Adrenal gland (tissue), 5 donors: ENCODE measurements at regions not wholly inside any gene's neighbourhood (a gene's known extent, or its start where the extent isn't known, plus 50 kb on each side); places are given as distances from the start of the nearest gene placed in this dataset.

ENCODE experiments used
- POLR2A ChIP-seq, 2 donors: fragments of 450-650 bp; IDR thresholded peaks; one replicate each; pipeline ENCODE4 v1.6.1; 2017; ENCODE audit warnings: antibody characterized with exemption in 2 of 2, mild to moderate bottlenecking in 2 of 2, moderate library complexity in 1 of 2
- TF ChIP-seq, protein P1 (sequence below), 6 experiments: fragments of 450-650 bp in 4 of 6; fragments of 200-600 bp in 2 of 6; sonication (generic) in 1 of 6; IDR thresholded peaks; 1 replicate in 5 of 6; 2 replicates in 1 of 6; pipeline versions ENCODE4 v1.5.1 to v1.8.0; 2016 to 2021; ENCODE audit warnings: antibody characterized with exemption in 6 of 6, mild to moderate bottlenecking in 2 of 6, moderate library complexity in 1 of 6
- donor health status: DM: no; HTN: no; CAD: no.

DNA sequence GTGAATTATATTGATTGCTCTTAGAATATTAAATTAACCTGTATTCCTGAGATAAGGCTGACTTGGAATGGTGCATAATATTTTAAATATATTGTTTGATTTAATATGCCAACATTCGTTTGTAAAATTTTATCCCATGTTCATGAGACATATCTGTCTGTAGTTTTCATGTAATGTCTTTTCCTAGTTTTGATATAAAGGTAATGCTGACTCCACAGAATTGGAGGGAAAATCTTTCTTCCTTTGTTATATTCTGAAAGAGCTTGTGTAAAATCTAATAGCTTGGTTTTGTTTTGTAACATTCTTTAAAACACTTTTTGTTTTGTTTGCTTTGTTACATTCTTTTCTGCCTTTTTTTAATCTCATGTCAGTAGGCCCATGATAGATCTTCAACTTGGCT lies 657.0 kb downstream of the DNAJB9 start:
- TF ChIP-seq, protein P1, sequence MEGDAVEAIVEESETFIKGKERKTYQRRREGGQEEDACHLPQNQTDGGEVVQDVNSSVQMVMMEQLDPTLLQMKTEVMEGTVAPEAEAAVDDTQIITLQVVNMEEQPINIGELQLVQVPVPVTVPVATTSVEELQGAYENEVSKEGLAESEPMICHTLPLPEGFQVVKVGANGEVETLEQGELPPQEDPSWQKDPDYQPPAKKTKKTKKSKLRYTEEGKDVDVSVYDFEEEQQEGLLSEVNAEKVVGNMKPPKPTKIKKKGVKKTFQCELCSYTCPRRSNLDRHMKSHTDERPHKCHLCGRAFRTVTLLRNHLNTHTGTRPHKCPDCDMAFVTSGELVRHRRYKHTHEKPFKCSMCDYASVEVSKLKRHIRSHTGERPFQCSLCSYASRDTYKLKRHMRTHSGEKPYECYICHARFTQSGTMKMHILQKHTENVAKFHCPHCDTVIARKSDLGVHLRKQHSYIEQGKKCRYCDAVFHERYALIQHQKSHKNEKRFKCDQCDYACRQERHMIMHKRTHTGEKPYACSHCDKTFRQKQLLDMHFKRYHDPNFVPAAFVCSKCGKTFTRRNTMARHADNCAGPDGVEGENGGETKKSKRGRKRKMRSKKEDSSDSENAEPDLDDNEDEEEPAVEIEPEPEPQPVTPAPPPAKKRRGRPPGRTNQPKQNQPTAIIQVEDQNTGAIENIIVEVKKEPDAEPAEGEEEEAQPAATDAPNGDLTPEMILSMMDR (IDR thresholded peaks at IDR 0.05), result no peak
- TF ChIP-seq POLR2A (IDR thresholded peaks at IDR 0.05), result no peak
